ENCODE measurements at regions not wholly inside any gene's neighbourhood (a gene's known extent, or its start where the extent isn't known, plus 50 kb on each side); places are given as distances from the start of the nearest gene placed in this dataset.
"Not testable (repeated sequence)": the region's sequence is repeated elsewhere in the genome, so short reads cannot be mapped to it uniquely, and the experiment has no call there.

- Histone ChIP-seq H3K27ac (replicated peaks) (no peak overlapping the region), H3K4me3 (replicated peaks; ENCODE audit: insufficient read depth, low read length) (no peak overlapping the region), H3K27me3 (ENCODE audit: insufficient read depth, poor library complexity, severe bottlenecking) (no peaks in the 10 kb centered on the region)
- DNase-seq (ENCODE audit: low read depth in 1 of 2, low spot score in 1 of 2), result no peak
- no peak for TF ChIP-seq GABPA (IDR thresholded peaks at IDR 0.05; ENCODE audit: low read depth)
These were observed 114.2 kb upstream of the DUSP22 start for GRCh38 chr6:178119-178518.

GRCh38 chr6:178929-179328 is 113.4 kb upstream of the DUSP22 start:
- not testable (repeated sequence) for H3K4me3 ChIP-seq (replicated peaks; ENCODE audit: insufficient read depth, low read length); H3K27ac ChIP-seq (replicated peaks); H3K27me3 ChIP-seq (ENCODE audit: insufficient read depth, poor library complexity, severe bottlenecking); DNase-seq (ENCODE audit: low read depth in 1 of 2, low spot score in 1 of 2)

GRCh38 chr6:179340-179950 is 112.8 kb upstream of the DUSP22 start:
- DNase-seq (ENCODE audit: low read depth in 1 of 2, low spot score in 1 of 2), result no peak
- TF ChIP-seq SPI1 (IDR thresholded peaks at IDR 0.05; ENCODE audit: borderline replicate concordance, low read depth) (no peak), REST (IDR thresholded peaks at IDR 0.05; ENCODE audit: insufficient replicate concordance, low read depth) (no peak), GABPA (IDR thresholded peaks at IDR 0.05; ENCODE audit: low read depth) (no peak), POLR2AphosphoS5 (IDR thresholded peaks at IDR 0.05; ENCODE audit: low read depth) (no peak), CTCF (IDR thresholded peaks at IDR 0.05; ENCODE audit: insufficient read depth, low read length) (no peak)
- Histone ChIP-seq H3K27me3 (ENCODE audit: insufficient read depth, poor library complexity, severe bottlenecking) (no peaks in the 10 kb centered on the region), H3K4me3 (replicated peaks; ENCODE audit: insufficient read depth, low read length) (no peak overlapping the region), H3K27ac (replicated peaks) (no peak overlapping the region)

GRCh38 chr6:180091-180694 is 112.1 kb upstream of the DUSP22 start:
- DNase-seq (ENCODE audit: low read depth in 1 of 2, low spot score in 1 of 2); H3K27ac ChIP-seq (replicated peaks); H3K27me3 ChIP-seq (ENCODE audit: insufficient read depth, poor library complexity, severe bottlenecking); H3K4me3 ChIP-seq (replicated peaks; ENCODE audit: insufficient read depth, low read length): not testable (repeated sequence)

DNA sequence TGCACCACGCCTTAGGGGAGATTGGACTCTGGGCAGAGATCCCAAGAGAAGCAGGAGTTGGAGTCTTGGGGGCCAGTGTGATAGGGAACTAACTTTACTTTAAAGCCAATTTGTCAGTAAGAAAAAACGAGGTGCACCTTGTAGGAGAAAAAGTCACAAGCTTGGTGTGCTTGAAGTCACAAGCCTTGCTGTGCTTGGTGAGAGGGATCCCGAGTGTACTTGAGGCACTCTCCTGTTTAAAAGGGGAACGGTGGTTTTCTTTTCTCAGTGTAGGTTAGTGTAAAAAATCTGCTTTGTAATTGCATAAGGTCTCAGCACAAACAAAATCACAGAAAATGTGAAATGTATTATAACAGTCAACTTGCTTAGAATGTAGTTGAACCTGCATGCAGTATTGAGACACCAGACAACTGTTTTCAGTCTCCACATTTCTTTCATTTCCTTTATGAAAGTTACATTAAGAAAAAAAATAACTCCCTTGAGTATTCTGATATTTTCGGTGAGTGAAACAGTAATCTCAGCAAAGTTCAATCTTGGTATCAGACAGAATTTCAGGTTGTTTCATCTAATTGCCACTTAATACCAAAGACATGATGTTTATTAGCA is 111.1 kb upstream of the DUSP22 start:
- no peak for DNase-seq (ENCODE audit: low read depth in 1 of 2, low spot score in 1 of 2)
- Histone ChIP-seq H3K27me3 (ENCODE audit: insufficient read depth, poor library complexity, severe bottlenecking) (no peaks in the 10 kb centered on the region), H3K4me3 (replicated peaks; ENCODE audit: insufficient read depth, low read length) (no peak overlapping the region), H3K27ac (replicated peaks) (no peak overlapping the region)
- no peak for TF ChIP-seq GABPA (IDR thresholded peaks at IDR 0.05; ENCODE audit: low read depth)
- no peak for TF ChIP-seq POLR2AphosphoS5 (IDR thresholded peaks at IDR 0.05; ENCODE audit: low read depth)
- no peak for TF ChIP-seq SPI1 (IDR thresholded peaks at IDR 0.05; ENCODE audit: borderline replicate concordance, low read depth)
- no peak for TF ChIP-seq CTCF (IDR thresholded peaks at IDR 0.05; ENCODE audit: insufficient read depth, low read length)
- no peak for TF ChIP-seq REST (IDR thresholded peaks at IDR 0.05; ENCODE audit: insufficient replicate concordance, low read depth)
